Occipital lobe (tissue), 1 donor: ENCODE measurements at regions not wholly inside any gene's neighbourhood (a gene's known extent, or its start where the extent isn't known, plus 50 kb on each side); places are given as distances from the start of the nearest gene placed in this dataset.

Source experiments
- DNase-seq: peaks from one replicate; lab custom pipeline; 2025; lab: John Stamatoyannopoulos, UW

DNA sequence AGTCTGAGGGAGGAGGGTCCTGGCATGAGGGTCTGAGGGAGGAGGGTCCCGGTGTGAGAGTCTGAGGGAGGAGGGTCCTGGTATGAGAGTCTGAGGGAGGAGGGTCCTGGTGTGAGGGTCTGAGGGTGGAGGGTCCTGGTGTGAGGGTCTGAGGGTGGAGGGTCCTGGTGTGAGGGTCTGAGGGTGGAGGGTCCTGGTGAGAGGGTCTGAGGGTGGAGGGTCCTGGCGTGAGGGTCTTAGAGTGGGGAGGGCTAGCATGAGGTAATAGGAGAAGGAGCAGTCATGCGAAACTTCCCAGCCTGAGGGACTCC lies 194.8 kb downstream of the TEX29 start:
- DNase-seq = no peak

DNA sequence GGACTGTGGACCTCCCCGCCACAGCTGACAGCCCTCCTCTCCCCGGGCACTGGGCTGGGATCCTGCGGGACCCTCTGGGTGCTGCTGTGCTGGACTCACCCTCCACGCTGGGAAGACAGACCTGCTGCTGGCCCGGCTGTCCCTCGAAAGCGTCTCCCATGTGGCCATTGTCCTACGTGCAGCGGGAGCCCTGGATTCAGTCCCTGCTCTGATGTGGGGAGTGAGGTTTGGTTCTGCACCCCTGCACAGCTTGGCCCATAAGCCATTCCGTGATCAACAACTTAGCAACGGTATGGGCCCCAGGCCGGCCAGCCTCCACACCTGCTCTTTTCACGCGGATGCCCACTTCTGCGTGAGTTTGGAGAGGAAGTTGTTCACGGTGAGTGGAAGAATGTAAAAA lies 195.2 kb downstream of the TEX29 start:
- no peak for DNase-seq

DNA sequence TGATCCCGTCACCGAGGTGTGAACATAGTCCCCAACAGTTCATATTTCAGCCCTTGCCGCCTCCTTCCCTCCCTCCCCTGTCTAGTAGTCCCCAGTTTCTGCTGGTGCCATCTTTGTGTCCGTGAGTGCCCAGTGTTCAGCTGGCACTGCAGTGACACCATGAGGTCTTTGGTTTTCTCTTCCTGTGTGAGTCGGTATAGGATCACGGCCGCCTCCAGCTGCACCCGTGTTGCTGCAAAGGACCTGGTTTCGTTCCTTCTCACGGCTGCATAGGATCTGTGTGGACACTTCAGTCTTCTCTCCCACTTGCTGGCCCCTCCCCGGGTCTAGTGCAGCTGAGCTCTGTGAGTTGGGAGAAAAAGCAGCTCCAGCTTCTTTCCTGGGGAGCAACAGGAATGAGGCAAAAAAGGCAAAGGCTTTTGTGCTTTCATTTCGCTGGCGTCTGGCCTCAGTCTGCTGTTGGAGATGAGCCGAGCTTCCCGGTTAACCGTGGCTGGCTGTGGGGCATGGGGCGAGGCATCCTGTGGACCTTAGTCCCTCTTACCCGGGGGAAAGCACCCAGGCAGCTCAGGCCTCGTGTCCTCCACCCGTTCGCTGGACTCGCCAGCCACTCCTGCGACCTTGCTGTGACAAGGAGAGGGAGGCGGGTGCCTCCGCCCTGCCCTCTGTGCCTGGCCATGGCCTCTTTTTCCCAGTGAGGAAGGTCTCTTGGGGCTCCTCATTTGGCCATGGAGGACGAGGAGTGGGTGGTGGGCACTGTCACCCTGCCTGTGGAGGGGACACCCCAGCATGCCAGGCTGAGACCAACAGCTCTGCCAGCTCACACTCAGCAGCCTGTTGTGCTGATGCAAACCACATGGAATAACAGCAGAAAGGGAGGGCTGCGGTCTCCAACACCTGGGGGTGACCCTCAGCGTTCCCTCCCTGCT lies 196.5 kb downstream of the TEX29 start:
- no peak for DNase-seq

DNA sequence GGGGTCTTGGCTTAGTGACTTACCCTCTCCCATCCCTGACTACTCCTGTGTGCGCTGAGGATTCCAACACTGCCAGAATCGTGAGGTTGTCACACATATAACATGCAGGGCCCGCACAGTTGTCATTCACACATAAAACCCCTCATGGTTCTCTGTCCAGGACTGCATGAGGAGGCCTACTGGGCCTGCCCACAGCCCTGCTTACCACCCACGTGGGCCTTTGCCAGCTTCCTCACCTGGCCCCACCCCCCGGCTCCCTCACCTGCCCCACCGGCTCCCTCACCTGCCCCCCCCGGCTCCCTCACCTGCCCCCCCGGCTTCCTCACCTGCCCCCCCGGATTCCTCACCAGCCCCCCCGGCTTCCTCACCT lies 197.2 kb downstream of the TEX29 start:
- DNase-seq = no peak

DNA sequence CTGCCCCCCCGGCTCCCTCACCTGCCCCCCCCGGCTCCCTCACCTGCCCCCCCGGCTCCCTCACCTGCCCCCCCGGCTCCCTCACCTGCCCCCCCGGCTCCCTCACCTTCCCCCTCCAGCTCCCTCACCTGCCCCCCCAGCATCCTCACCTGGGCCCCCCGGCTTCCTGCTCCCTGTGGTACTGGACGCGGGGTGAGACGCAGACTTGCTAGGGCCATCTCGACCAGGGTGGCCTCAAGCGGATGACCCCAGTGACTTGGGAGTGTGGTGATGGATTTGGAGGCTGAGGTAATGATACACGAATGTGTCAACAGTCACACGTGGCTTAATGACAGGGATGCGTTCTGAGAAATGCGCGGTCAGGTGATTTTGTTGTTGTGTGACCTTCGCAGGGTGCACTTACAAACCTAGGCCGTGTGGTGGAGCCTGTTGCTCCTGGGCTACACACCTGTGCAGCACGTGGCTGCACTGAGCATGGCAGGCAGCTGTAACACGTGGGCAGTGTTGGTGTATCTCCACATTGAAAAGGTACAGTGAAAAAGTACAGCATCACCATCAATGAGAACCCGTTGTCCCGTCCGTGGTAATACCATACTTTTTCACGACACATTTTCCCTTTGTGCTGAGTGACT lies 197.8 kb downstream of the TEX29 start:
- DNase-seq = no peak

DNA sequence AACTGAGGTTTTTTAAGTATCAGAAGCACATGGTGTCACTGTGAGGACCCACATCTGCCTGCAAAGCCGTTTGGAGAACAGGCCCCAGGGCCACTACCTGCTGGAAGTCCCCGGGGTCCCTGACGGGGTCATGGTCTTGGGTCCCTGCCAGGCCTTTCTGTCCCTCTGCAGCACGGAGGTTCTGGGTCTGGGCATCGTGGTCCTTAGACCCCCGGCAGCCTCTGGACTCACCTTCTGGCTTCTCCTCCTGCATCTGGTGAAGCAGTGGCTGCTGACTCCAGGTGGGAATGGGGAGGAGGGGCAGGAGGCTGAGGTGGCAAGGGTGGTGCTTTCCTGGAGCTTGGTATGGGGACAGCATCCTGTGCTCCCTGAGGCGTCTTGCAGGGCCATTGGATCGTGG lies 198.6 kb downstream of the TEX29 start:
- no peak for DNase-seq

DNA sequence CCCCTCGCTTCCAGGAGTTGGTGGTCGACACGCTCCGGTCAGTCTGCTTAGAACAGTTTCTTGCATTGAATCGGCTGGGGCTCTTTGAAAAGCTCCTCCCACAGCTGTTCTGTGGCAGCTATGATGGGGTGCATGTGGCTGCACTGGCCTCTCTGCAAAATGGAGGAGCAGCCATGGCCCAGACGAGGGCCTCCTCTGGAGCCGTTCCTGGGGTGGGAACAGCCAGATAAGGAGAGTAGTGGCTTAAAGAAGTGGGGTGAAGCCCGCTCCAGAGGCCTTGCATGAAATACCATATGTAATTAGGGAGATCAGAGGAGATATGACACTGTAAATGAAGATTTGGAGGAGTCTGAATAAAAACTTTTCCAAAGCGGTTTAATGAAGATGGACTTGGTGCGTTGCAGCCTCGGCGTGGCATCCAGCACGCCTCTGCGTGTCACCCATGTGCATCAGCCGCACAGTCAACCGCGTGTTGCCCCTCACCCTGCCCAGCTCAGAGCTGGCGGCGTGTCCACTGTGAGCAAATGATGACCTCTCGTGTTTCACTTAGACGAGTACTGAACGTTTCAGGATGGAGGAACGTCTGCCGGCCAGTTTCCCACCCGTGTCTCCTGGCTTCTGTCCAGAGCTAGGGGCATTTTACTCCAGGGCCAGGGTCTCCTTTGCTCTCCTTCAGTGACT lies 199.2 kb downstream of the TEX29 start:
- no peak for DNase-seq

DNA sequence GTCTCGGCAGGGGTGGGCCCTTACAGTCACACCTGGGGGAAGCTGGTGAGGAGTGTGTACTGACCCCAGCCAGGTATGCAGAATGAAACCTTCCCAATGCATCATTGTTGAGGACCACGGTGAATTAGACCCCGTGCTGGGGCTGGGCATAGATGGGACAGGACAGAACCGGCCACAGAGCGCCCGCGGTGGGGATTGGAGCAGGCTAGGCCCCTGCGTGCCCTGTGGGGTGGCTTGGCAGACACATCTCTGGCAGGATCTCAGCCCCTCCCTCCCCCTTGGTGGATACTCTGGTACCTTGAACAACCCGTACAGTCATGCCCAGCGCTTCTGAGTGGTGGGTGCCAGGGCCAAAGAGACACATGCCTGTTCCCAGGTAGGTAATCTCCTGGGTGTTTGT lies 200.6 kb downstream of the TEX29 start:
- no peak for DNase-seq

DNA sequence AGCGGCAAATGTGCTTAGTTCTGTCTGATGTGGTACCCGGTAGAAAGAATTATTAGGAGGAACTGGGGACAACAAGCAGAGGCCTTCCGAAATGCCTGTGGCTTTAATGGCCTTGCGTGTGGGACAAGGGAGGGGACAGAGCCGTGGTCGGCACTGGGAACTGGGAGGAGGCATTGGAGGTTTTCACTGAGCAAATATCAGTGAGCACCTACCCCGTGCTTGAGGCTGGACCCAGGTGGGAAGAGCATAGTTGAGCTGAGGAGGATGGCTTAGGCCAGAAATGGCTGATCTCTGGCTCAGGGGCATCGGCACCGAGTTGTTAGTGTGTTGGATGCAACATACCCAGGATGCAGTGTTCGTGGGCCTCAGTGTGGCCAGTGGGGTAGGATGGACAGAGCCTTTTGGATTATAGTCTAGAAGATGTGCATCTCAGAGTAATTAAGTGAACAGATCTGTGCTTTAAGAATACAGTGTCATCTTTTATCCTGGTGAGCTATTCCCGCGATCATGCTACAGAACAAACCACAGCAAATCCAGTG lies 201.3 kb downstream of the TEX29 start:
- DNase-seq = no peak

DNA sequence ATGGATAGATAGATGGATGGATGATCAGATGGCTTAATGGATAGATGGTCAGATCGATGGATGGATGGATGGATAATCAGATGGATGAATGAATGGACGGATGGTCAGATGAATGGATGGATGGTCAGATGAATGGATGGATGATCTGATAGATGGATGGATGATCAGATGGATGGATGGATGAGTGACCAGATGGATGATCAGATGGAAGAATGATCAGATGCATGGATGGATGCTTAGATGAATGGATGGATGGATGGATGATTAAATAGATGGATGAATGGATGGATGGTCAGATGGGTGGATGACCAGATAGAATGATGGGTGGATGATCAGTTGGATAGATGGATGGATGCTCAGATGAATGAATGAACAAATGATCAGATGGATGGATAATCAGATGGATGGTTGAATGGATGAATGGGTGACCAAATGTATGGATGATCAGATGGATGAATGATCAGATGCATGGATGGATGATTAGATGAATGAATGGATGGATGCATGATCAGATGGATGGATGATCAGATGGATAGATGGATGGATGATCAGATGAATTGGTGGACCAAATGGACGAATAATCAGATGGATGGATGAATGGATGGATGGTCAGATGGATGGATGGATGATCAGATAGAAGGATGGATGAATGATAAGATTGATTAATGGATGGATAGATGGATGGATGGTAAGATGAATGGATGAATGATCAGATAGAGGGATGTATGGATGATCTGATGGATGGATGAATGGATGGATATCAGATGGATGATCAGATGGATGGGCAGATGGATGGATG lies 205.1 kb downstream of the TEX29 start:
- no peak for DNase-seq

DNA sequence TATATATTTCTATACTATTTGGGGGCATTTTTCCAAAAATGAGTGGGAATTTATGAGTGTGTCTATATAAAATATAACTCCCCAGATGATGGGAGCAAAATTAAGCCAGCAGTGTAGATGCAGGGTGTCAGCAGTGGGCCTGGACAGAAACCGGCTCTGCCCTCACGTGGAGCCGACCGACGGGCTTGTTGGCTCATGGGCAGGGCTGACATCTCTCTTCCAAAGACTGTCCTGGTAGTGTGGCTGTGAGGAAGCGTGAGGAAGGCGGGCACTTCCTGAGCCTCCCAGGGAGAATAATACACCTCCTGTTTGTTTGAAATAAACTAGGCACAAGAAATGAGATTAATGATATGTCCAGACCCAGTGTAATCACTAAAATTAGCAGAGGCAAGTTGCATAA lies 206.5 kb downstream of the TEX29 start:
- no peak for DNase-seq

DNA sequence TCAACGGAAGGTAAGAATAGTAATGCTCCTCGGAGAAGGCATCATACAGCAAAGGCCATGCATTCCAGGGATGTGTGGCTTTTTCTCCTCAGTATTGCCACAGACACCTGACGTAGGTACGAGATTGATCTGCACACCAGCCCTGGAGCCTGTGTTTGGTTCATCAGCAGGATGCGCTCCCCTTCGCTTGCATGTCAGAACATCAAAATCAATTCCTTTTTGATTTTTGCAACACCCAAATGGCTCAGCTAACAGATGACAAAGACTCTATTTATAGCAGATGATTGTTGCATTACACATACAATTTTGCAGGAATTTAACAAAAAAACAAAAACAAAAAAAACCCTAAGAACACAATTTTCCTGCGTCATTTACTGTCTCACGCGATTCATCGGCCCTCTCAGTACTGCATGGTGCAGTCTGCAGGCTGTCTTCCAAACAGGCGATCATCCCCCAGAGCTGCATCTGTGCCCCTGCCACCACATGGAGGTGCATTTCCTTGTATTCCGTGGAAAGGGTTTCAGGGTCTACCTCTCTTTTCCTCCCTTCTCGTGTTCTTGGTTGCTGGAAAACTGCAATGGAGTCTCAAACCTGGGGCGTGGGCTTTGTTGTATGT lies 207.3 kb downstream of the TEX29 start:
- no peak for DNase-seq

DNA sequence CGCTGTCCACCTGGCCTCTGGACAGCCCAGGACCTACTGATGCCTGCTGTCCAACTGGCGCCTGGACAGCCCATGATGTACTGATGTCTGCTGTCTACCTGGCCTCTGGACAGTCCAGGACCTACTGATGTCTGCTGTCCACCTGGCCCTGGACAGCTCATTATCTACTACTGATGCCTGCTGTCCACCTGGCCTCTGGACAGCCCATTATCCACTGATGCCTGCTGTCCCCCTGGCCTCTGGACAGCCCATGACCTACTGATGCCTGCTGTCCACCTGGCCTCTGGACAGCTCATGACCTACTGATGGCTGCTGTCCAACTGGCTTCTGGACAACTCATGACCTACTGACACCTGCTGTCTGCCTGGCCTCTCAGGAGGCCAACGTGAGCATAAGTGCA lies 208.1 kb downstream of the TEX29 start:
- DNase-seq = no peak

DNA sequence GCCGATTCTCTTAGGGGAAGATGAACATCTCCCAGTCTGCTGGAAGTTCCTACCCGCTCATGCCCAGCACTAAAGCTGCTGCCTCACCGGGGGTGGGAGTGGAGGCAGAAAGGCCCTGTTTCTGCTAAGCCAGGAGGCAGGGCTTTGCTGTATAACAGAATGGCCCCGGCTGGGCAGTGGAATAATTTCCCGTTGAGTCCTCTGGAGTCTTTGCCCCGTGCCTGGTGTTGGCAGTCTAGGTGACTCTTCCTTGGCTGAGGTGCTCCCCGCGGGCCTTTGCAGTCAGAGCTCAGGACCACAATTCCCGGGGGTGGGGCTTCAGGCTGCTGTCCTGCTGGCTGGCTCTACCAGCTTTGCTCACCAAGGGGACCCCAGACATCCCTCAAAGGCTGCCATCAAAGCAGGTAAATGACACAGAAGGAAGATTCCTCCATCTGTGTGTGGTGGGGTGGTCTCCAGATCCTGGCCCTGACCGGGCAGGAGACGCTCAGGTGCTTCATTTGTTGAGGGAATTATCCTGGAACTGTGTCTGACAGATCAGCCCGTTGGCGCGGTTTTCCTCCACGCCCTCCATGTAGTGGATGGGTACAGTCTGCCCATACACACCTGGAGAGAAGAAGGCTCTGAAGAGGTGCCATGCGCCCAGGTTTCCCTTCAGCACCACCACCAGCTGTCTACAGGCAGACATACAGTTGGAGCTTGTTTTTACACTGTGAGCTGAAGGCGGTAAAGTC lies 209.9 kb downstream of the TEX29 start:
- DNase-seq = no peak

DNA sequence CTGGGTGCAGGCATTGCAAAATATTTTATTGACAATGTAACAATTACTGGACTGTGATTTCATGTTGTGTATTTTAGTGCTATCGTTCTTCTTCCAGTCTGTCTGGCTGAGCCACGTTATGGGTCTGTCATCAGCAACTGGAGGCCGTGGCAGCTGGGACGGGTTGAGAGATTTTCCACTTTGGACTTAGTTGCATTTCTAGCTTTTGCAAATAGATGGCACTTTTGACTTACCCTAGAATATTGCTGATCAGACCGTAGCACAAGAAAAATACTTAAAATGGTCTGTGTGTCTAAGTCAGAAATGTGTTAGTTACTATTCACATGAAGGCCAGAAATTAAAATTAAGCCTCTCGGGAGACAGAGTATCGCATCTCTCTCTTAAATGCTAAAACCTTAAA lies 211.1 kb downstream of the TEX29 start:
- DNase-seq = no peak

DNA sequence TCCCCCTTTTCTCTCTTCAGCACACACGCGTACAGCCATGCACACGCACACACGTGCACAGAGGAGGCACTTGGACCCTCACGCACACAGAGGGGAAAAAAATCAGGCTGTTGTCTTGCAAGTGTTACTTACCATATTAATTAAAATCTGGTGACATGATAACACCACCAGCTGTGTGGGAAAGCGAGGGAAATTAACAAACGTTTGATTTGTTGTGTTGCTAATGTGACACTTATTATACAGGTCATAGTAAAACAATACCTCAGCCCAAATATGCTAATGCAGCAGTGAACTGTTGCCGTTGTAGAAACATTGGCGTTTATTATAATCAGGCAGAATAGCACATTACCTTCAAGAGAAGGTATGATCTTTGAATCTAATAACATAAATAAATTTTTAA lies 211.7 kb downstream of the TEX29 start:
- DNase-seq = no peak

DNA sequence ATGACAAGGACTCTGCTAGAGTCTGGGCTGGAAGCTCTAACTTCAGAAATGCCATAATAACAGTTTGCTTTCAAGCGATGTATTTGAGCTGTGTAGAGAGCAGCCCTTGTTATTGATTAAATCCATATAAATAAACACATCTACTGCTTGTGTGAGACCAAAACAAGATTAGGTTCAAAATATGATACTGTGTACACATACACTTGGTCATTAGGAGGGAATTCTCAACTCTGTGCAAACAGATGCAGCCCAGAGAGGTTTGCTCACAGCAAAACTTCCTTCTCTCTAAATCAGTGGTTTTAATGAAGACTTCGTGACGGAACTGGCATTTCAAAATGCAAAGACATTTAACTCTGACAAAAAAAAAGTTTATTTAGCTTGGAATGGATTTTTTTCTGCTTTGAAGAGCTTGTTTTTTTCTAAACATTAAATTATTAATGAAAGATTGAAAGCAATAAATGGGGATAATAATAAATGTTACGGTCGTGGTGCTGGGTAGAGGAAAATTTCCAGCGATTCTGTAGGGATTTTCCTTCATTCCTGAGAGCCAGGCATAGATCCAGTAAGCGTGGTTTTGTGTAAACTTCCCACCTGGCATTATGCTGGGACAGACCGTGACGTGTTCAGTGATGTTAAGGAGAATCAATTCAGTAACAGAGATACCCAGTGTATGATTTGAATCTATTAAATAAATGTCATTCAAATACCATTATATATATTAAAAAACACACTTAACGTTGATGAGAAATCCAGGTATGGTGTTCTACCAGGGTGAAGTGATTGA lies 213.7 kb downstream of the TEX29 start:
- no peak for DNase-seq

DNA sequence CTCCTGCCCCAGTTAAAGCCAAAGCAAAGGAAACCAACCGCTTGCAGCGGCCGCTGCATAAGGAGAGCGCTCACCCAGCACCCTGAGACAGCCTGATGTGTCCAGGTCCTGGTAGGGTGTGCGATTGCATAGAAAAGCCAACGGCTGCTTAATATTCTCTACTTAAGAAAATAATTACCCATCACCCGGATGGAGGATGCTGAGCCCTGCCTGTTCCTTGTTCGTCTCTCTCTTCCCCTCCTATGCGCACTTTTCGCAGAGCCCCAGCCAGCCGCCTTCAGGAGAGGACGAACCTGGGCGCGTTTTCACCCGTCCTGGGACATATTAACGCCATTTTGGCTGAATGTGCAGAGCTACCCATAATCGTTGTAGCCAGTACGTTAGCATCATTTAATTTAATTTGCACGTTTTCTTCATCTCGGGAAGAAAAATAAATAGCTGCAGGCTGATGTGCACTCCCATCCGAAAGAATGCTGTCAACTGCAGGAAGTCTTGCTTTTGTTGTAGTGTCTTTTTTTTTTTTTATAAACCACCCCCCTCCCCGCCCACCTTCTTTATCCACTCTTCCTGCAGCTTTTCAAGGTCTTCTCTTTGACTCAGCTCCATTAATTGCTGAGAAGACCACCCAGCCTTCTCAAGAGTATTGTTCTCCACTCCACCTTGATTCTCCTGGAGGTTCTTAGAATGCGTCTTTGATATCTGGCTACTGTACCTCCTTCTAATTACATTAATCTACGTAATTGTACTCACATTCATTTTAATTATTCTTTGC lies 214.5 kb downstream of the TEX29 start:
- DNase-seq = no peak

DNA sequence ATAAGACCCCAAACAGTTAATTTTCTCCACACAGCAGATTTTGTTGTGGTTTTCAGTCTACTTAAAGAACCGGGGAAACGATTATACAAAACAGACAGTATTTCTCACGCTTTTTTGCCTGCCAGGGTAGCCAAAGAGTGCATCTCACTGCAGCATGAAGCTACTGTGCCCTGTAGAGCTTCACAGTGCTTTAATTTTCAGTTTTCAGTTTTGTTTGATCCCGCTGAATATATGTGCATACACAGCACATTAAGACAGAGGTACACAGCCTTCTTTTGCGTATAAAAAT lies 215.0 kb downstream of the TEX29 start:
- no peak for DNase-seq
